Heart left ventricle (tissue), 16 donors: ENCODE measurements at regions not wholly inside any gene's neighbourhood (a gene's known extent, or its start where the extent isn't known, plus 50 kb on each side); places are given as distances from the start of the nearest gene placed in this dataset.

Experiments
- ATAC-seq, 4 donors: fragments of 200-7000 bp; cut with Tn5 transposase; one replicate each; pipeline ENCODE4 v1.9.1; 2020 to 2022; ENCODE audit warnings: moderate library complexity in 4 of 4, mild to moderate bottlenecking in 3 of 4, moderate number of reproducible peaks in 1 of 4
- DNase-seq, 5 donors: peaks; one replicate each; pipeline ENCODE4 v3.0.0-alpha.2; 2020
- H3K27ac ChIP-seq, 12 donors: fragments of 200-600 bp; sonication (generic) in 4 of 12; one replicate each; pipeline versions ENCODE4 v1.5.0 to v1.8.0; 2016 to 2022; ENCODE audit warnings: mild to moderate bottlenecking in 2 of 12
- H3K27me3 ChIP-seq, 9 donors: fragments of 200-600 bp; sonication (generic) in 2 of 9; one replicate each; pipeline versions ENCODE4 v1.5.1 to v1.8.0; 2016 to 2022; ENCODE audit warnings: mild to moderate bottlenecking in 3 of 9
- H3K36me3 ChIP-seq, 9 donors: fragments of 200-600 bp; sonication (generic) in 2 of 9; one replicate each; pipeline versions ENCODE4 v1.5.0 to v1.8.0; 2018 to 2022; ENCODE audit warnings: mild to moderate bottlenecking in 2 of 9
- H3K4me1 ChIP-seq, 12 donors: fragments of 200-600 bp; sonication (generic) in 4 of 12; one replicate each; pipeline versions ENCODE4 v1.5.0 to v1.8.0; 2016 to 2022; ENCODE audit warnings: mild to moderate bottlenecking in 3 of 12
- H3K4me3 ChIP-seq, 12 donors: fragments of 200-600 bp; sonication (generic) in 4 of 12; one replicate each; pipeline versions ENCODE4 v1.5.0 to v1.8.0; 2017 to 2022; ENCODE audit warnings: mild to moderate bottlenecking in 9 of 12, moderate library complexity in 4 of 12
- H3K9me3 ChIP-seq, 12 donors: fragments of 200-600 bp; sonication (generic) in 4 of 12; one replicate each; pipeline versions ENCODE4 v1.5.0 to v1.8.0; 2016 to 2022; ENCODE audit warnings: mild to moderate bottlenecking in 1 of 12
- POLR2A ChIP-seq, 2 donors: fragments of 450-650 bp; IDR thresholded peaks; one replicate each; pipeline ENCODE4 v1.6.1; 2017; ENCODE audit warnings: antibody characterized with exemption in 2 of 2, mild to moderate bottlenecking in 2 of 2, moderate library complexity in 2 of 2
- WGBS, 4 donors: extraction: QIAGEN DNeasy Blood & Tissue Kit in 2 of 4; methylation state at CpG; one replicate each; pipeline versions ENCODE4 v1.1.5 to v1.1.7; 2013 to 2018; 5-methylcytosine and 5-hydroxymethylcytosine counted together
- intact Hi-C, 10 donors: fragments of 100-400 bp; cut with DNase I; formaldehyde crosslinking; loops; one replicate each; pipeline versions ENCODE4 v1.11.1 to v1.14.2; 2022
- TF ChIP-seq, protein P1 (sequence below), 12 donors: fragments of 200-600 bp; sonication (generic) in 4 of 12; IDR thresholded peaks; one replicate each; pipeline versions ENCODE4 v1.5.0 to v1.8.0; 2018 to 2022; ENCODE audit warnings: antibody characterized with exemption in 12 of 12, mild to moderate bottlenecking in 5 of 12
- donor health status: ischemic (EF 13 %, LVEDD 7.1; RV severe dilation, severe dysfunction).
- donor health status: healthy with polysubstance abuse.
- donor health status: DM: no; HTN: yes; CAD: no.
- donor health status: DM: no; HTN: no; CAD: no.
- donor health status: ischemic (EF 25% LVEDD 6.9; RV normal size, moderate dysfunction).
- donor health status: ischemic (EF 25% LVEDD 5.7; RV mildly dilated, moderate dysfunction).
- donor health status: healthy.
- donor health status: DM: yes; HTN: yes; CAD: no.
- donor health status: ischemic (EF 35%, LVEDD 5.7; RV mildly dilated, moderate dysfunction).
- donor health status: nonischemic (EF 11% LVEDD 7.7; RV severe dilation, severe dysfunction).
- donor health status: DM: yes; HTN: yes; CAD: no.
- donor health status: PGD.
- donor health status: ischemic (EF 29% LVEDD 5.4; RV normal size, mild dysfunction).
- donor health status: nonischemic (EF 23%, LVEDD 6.1; RV moderate dilation, normal function).

DNA sequence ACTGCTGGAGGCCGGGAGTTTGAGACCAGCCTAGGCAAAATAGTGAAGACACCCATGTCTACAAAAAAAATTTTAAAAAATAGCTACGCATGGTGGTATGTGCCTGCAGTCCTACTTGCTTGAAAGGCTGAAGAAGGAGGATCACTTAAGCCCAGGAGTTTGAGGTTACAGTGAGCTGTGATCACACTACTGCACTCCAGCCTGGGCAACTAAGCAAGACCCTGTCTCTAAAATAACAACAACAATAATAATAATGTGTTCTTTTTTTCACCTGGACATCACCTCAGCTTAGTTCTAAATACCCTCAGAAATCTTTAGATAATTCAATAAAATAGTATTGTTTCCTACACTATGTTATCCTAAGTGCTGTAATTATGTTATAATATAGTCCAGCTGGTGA is 397.1 kb upstream of the ZNF804A start:
- H3K4me3 ChIP-seq, result no peak overlapping the region
- H3K27ac ChIP-seq, result no peak overlapping the region
- peaks cover 0 to 3% (median 0%) of the 10 kb centered on the region in 12 donors for H3K9me3 ChIP-seq
- intact Hi-C loops, result no loop called here
- no peaks in the 10 kb centered on the region for H3K27me3 ChIP-seq
- 87 to 95% (median 89%) methylated on average over 2 of the region's 2 CpGs for WGBS, 4 donors
- ATAC-seq (no peak), DNase-seq (no peak)
- no peaks in the 10 kb centered on the region for H3K4me1 ChIP-seq
- H3K36me3 ChIP-seq, result no peaks in the 10 kb centered on the region
- TF ChIP-seq, protein P1, sequence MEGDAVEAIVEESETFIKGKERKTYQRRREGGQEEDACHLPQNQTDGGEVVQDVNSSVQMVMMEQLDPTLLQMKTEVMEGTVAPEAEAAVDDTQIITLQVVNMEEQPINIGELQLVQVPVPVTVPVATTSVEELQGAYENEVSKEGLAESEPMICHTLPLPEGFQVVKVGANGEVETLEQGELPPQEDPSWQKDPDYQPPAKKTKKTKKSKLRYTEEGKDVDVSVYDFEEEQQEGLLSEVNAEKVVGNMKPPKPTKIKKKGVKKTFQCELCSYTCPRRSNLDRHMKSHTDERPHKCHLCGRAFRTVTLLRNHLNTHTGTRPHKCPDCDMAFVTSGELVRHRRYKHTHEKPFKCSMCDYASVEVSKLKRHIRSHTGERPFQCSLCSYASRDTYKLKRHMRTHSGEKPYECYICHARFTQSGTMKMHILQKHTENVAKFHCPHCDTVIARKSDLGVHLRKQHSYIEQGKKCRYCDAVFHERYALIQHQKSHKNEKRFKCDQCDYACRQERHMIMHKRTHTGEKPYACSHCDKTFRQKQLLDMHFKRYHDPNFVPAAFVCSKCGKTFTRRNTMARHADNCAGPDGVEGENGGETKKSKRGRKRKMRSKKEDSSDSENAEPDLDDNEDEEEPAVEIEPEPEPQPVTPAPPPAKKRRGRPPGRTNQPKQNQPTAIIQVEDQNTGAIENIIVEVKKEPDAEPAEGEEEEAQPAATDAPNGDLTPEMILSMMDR (IDR thresholded peaks at IDR 0.05), result no peak
- no peak for TF ChIP-seq POLR2A (IDR thresholded peaks at IDR 0.05)

DNA sequence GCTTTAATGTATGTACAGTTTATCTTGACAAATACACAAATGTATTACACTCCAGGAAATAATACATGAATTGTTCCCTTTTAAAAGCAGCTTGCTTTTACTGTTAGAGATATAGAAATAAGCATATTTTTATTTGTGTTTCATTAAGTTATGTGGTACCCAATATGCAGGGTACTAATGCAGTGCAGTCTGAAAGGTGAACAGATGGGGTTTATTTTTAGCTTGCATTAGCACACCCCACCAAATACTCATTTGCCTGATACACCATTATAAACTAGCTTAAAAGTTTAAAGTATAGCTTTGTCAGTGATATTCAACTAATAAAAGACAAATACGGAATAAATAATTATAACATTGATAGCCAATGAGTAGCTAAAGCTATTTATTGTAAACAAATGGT is 394.7 kb upstream of the ZNF804A start:
- Histone ChIP-seq H3K36me3 (no peaks in the 10 kb centered on the region), H3K4me3 (no peak overlapping the region), H3K27ac (no peak overlapping the region), H3K4me1 (no peaks in the 10 kb centered on the region), H3K27me3 (no peaks in the 10 kb centered on the region), H3K9me3 (peaks cover 0 to 7% (median 0%) of the 10 kb centered on the region in 12 donors)
- ATAC-seq, result no peak
- WGBS, 4 donors, result 92 to 100% (median 95%) methylated on average over 1 of the region's 1 CpG
- TF ChIP-seq, protein P1 (IDR thresholded peaks at IDR 0.05), result no peak
- TF ChIP-seq POLR2A (IDR thresholded peaks at IDR 0.05), result no peak
- no peak for DNase-seq
- intact Hi-C loops, result no loop called here

DNA sequence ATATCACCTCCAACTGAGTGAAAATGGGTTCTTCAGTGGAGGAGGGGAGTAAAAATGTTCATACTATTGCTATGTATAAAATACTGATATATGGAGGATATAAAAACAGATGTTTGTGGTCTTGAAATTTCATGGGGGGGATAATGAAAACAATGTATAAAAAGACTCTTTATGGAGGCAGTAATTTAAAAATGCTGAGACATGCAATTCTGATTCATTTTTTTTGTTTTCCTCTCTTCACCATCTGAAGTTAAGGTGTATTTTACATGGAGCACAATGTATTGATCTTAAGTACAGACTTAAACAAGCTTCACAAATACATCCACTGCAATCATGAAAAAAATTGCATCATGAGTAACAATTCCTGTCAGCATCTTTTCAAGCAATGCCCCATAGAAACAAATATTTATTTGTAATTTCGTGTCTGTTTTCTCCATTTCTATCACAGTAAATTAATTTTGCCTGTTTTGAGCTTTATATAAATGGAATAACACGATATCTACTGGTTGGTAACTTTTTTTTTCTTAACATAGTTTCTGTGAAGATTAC is 393.2 kb upstream of the ZNF804A start:
- H3K4me1 ChIP-seq, result no peaks in the 10 kb centered on the region
- peaks cover 0 to 7% (median 0%) of the 10 kb centered on the region in 12 donors for H3K9me3 ChIP-seq
- H3K4me3 ChIP-seq, result no peak overlapping the region
- TF ChIP-seq, protein P1 (IDR thresholded peaks at IDR 0.05), result no peak
- no peak for TF ChIP-seq POLR2A (IDR thresholded peaks at IDR 0.05)
- 53 to 62% (median 60%) methylated on average over 2 of the region's 2 CpGs for WGBS, 4 donors
- DNase-seq (no peak), ATAC-seq (no peak)
- H3K27ac ChIP-seq, result no peak overlapping the region
- no peaks in the 10 kb centered on the region for H3K27me3 ChIP-seq
- intact Hi-C loops, result no loop called here
- H3K36me3 ChIP-seq, result no peaks in the 10 kb centered on the region

DNA sequence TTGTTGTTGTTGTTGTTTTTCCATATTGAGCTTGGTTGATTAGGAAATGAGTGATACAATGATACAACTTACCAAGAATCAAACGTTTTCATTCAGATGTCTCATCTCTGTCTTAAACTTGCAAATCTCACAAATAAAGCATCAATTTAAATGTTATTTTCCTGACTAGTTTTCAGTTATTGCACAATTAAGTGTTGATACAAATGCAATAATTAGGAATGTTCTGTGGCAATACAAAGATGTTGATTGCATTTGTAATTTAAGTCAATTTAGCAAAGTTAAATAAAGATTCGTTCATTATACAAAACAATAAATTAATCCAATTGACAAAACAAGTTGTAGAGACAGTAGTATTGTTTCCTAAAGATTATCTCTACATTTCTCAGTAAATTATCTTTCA is 392.3 kb upstream of the ZNF804A start:
- no peak for DNase-seq
- 70 to 86% (median 76%) methylated on average over 2 of the region's 2 CpGs for WGBS, 4 donors
- no peaks in the 10 kb centered on the region for H3K36me3 ChIP-seq
- no peaks in the 10 kb centered on the region for H3K27me3 ChIP-seq
- TF ChIP-seq, protein P1 (IDR thresholded peaks at IDR 0.05), result no peak
- no peak for TF ChIP-seq POLR2A (IDR thresholded peaks at IDR 0.05)
- intact Hi-C loops, result no loop called here
- no peak overlapping the region for H3K4me3 ChIP-seq
- no peaks in the 10 kb centered on the region for H3K4me1 ChIP-seq
- H3K27ac ChIP-seq, result no peak overlapping the region
- H3K9me3 ChIP-seq, result peaks cover 0 to 7% (median 0%) of the 10 kb centered on the region in 12 donors
- ATAC-seq, result no peak
